ENCODE measurements at regions not wholly inside any gene's neighbourhood (a gene's known extent, or its start where the extent isn't known, plus 50 kb on each side); places are given as distances from the start of the nearest gene placed in this dataset.

- no peak for DNase-seq (ENCODE audit: low spot score)
Measured at GRCh38 chr17:22441776-22442175, 749.5 kb downstream of the KCNJ18 start.

GRCh38 chr17:22443061-22443460 is 750.7 kb downstream of the KCNJ18 start:
- DNase-seq (ENCODE audit: low spot score), result no peak

- no peak for DNase-seq (ENCODE audit: low spot score)
Measured at GRCh38 chr17:22453181-22453580, 760.9 kb downstream of the KCNJ18 start.

- no peak for DNase-seq (ENCODE audit: low spot score)
Measured at GRCh38 chr17:22454070-22454999, 762.0 kb downstream of the KCNJ18 start.

GRCh38 chr17:22459331-22459952 is 767.1 kb downstream of the KCNJ18 start:
- no peak for DNase-seq (ENCODE audit: low spot score)

GRCh38 chr17:22459953-22460350 is 767.6 kb downstream of the KCNJ18 start:
- DNase-seq (ENCODE audit: low spot score), result no peak

- no peak for DNase-seq (ENCODE audit: low spot score)
Measured at GRCh38 chr17:22460461-22461063, 768.2 kb downstream of the KCNJ18 start.

GRCh38 chr17:22461460-22462145 is 769.3 kb downstream of the KCNJ18 start:
- DNase-seq (ENCODE audit: low spot score), result no peak

- no peak for DNase-seq (ENCODE audit: low spot score)
Measured at GRCh38 chr17:22462461-22462860, 770.1 kb downstream of the KCNJ18 start.

- no peak for DNase-seq (ENCODE audit: low spot score)
Measured at GRCh38 chr17:22463110-22463850, 771.0 kb downstream of the KCNJ18 start.

GRCh38 chr17:22464041-22464440 is 771.7 kb downstream of the KCNJ18 start:
- DNase-seq (ENCODE audit: low spot score), result no peak

- DNase-seq (ENCODE audit: low spot score), result no peak
Measured at GRCh38 chr17:22467720-22468119, 775.4 kb downstream of the KCNJ18 start.

- DNase-seq (ENCODE audit: low spot score), result no peak
Measured at GRCh38 chr17:22469101-22469880, 777.0 kb downstream of the KCNJ18 start.

- DNase-seq (ENCODE audit: low spot score), result no peak
Measured at GRCh38 chr17:22469941-22470340, 777.6 kb downstream of the KCNJ18 start.

- DNase-seq (ENCODE audit: low spot score), result no peak
Measured at GRCh38 chr17:22470411-22471175, 778.3 kb downstream of the KCNJ18 start.

GRCh38 chr17:22484826-22485225 is 792.5 kb downstream of the KCNJ18 start:
- no peak for DNase-seq (ENCODE audit: low spot score)

GRCh38 chr17:22490399-22490798 is 798.1 kb downstream of the KCNJ18 start:
- DNase-seq (ENCODE audit: low spot score), result no peak

GRCh38 chr17:22492331-22492730 is 800.0 kb downstream of the KCNJ18 start:
- DNase-seq (ENCODE audit: low spot score), result no peak

GRCh38 chr17:22496450-22496849 is 804.1 kb downstream of the KCNJ18 start:
- DNase-seq (ENCODE audit: low spot score), result no peak

GRCh38 chr17:22503322-22503899 is 811.1 kb downstream of the KCNJ18 start:
- no peak for DNase-seq (ENCODE audit: low spot score)

All from SW480 (cell line).